Stimulated activated effector memory CD8-positive, alpha-beta T cell treated with anti-CD3 and anti-CD28 coated beads, Interleukin-12 subunit alpha, Interleukin-12 subunit beta, amount 100 ng/mL, for 72 hours (primary cell): ENCODE measurements at regions not wholly inside any gene's neighbourhood (a gene's known extent, or its start where the extent isn't known, plus 50 kb on each side); places are given as distances from the start of the nearest gene placed in this dataset.

Experiments used
- ATAC-seq: fragments of 150-1000 bp; cut with Tn5 transposase; 2 replicates; pipeline ENCODE4 v1.10.0; 2021
- DNase-seq, 2 donors: peaks; one replicate each; pipeline ENCODE4 v3.0.0; 2021 to 2022; ENCODE audit warnings: low spot score in 2 of 2
- H3K27ac Mint-ChIP-seq: one replicate; pipeline ENCODE4 v1.8.0; 2022; ENCODE audit warnings: mild to moderate bottlenecking, mixed read lengths
- H3K36me3 Mint-ChIP-seq: one replicate; pipeline ENCODE4 v1.8.0; 2022; ENCODE audit warnings: mild to moderate bottlenecking, mixed read lengths
- H3K4me1 Mint-ChIP-seq: one replicate; pipeline ENCODE4 v1.8.0; 2022; ENCODE audit warnings: mixed read lengths
- H3K4me3 Mint-ChIP-seq: one replicate; pipeline ENCODE4 v1.8.0; 2022; ENCODE audit warnings: mild to moderate bottlenecking, mixed read lengths
- H3K9me3 Mint-ChIP-seq: one replicate; pipeline ENCODE4 v1.8.0; 2022; ENCODE audit warnings: mixed read lengths

DNA sequence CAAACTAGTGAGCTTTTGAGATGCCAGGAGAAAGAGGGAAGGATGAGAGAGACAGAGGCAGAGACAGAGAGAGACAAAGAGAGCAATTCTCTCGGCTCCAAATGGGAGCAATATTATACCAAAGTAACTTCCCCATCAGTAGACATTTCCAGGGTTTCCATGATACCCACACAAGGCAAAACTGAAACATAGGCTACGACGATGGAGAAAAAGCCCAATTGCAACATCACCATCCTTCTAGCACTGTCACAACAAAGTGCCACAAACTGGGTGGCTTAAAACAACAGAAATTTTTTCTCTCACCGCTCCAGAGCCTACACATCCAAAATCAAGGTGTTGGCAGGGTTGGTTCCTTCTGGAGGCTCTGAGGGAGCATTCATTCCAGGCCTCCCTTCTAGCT, 81.4 kb downstream of the KCTD12 start:
- no peak for DNase-seq
- H3K27ac Mint-ChIP-seq, result no peak overlapping the region
- no peaks in the 10 kb centered on the region for H3K4me1 Mint-ChIP-seq
- H3K9me3 Mint-ChIP-seq, result no peaks in the 10 kb centered on the region
- ATAC-seq, result no peak
- H3K4me3 Mint-ChIP-seq, result no peak overlapping the region
- no peaks in the 10 kb centered on the region for H3K36me3 Mint-ChIP-seq

DNA sequence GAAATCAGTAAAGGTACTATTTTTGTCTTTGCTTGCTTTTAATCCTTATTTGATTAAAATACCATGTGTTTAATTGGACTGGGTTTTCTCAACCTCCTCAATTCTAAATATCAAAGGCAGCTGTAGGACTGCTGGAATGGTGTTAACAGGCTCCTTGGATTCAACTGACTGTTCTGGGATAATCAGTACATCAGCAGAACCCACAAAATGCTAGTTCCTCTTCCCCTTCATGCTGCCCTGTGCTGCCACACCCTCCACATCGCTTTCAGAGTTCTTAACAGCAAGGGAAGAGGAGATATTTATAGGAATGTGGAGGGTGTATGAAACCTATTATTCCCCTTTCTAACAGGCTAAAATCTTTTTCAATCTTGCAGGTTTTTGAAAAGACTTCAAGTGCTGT, 82.4 kb downstream of the KCTD12 start:
- no peak for ATAC-seq
- Mint-ChIP-seq H3K9me3 (no peaks in the 10 kb centered on the region), H3K4me3 (no peak overlapping the region), H3K27ac (no peak overlapping the region), H3K4me1 (no peaks in the 10 kb centered on the region), H3K36me3 (no peaks in the 10 kb centered on the region)
- no peak for DNase-seq

DNA sequence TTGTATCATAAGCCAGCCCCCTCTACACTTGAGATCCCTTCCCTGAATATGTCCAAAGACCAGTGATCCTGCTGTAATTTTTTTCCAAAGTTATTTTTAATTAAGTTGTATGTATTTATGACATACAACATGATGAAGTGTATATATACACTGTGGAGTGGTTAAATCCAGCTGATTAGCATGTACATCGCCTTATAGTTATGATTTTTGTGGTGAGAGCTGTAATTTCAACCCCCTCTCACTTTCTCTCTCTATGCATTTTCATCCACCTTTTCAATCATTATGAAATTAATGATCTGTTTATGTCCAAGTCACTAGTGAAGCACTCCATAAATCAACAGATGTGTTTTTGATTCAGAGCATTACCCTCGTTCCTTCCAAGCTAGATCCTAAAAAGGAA, 85.3 kb downstream of the KCTD12 start:
- H3K27ac Mint-ChIP-seq, result no peak overlapping the region
- no peak overlapping the region for H3K4me3 Mint-ChIP-seq
- ATAC-seq (no peak), DNase-seq (no peak)
- no peaks in the 10 kb centered on the region for H3K9me3 Mint-ChIP-seq
- no peaks in the 10 kb centered on the region for H3K36me3 Mint-ChIP-seq
- H3K4me1 Mint-ChIP-seq, result no peaks in the 10 kb centered on the region

DNA sequence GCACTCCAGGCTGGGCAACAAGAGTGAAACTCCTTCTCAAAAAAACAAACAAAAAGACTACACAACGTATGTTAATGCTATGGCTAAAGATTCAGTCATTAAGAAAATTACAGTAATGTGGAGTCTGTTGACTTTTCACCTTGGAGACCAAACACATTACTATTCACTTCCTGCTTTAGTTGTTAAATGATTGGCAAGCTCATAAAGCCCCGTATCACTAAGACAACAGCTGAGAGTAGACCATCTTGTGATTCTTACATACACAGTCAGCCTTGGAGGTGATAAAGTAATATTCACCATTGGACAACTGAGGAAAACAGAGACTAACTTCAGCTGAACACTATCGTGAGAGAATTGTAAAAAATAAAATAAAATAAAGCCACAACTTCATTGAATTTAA, 86.5 kb downstream of the KCTD12 start:
- ATAC-seq (peak; percentile 32), DNase-seq (no peak)
- H3K27ac Mint-ChIP-seq, result no peak overlapping the region
- H3K4me1 Mint-ChIP-seq, result no peaks in the 10 kb centered on the region
- H3K36me3 Mint-ChIP-seq, result no peaks in the 10 kb centered on the region
- no peak overlapping the region for H3K4me3 Mint-ChIP-seq
- no peaks in the 10 kb centered on the region for H3K9me3 Mint-ChIP-seq

DNA sequence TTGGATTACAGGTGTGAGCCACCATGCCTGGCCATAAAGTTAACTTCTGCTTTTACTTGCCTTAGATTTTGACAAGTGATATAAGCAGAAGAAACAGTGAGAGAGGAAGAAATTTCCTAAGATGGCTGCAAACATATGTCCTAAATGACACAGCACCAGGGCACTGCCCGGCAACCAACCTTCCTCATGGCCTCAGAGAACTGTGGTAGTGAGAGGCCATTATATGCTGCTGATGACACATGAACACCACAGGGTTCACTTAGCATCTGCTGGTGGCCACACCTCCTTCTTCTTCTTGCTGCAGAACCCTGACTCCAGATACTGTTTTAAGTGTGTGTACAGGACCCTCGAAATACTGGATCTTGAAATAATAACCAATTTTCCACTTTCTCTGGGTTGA, 88.2 kb downstream of the KCTD12 start:
- H3K4me3 Mint-ChIP-seq, result no peak overlapping the region
- no peak overlapping the region for H3K27ac Mint-ChIP-seq
- H3K4me1 Mint-ChIP-seq, result no peaks in the 10 kb centered on the region
- H3K36me3 Mint-ChIP-seq, result no peaks in the 10 kb centered on the region
- peak; percentile 51 for ATAC-seq
- DNase-seq, result no peak
- H3K9me3 Mint-ChIP-seq, result no peaks in the 10 kb centered on the region

DNA sequence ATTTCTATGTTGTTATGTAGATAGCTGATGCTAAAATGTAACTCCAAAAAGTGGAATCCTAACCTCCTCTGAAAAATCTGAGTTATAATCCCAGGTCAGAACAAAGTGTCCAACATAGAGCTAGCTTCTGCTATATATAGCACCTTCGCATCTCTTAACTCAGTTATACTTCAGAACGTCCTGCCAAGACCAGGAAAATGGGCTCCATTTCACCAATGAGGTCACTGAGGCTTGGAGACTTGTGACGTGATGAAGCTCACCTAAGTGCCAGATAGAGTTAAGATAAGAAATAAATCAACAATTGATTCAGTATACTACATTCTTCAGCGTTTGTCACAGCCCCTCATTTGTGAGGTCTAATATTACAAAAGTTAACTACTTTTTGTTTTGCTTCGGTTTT, 88.8 kb downstream of the KCTD12 start:
- Mint-ChIP-seq H3K27ac (no peak overlapping the region), H3K9me3 (no peaks in the 10 kb centered on the region)
- ATAC-seq, result no peak

DNA sequence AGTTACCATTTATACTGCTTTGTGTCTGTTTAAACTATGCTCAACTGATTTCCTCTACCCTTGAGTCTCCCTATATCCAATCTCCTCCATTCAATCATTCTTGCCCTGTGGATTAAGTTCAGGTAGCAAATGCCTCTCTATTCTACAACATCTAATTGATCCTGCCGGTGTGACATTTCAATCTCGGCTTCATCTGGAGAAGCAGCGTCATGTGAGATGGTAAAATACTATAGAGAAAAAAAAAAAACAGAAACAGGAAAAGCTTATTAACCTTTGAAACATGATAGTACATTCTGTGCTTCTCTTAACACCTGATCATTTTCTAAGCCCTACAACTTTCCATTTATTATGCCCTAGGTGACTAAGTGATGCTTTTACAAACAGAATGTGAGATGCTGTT, 89.4 kb downstream of the KCTD12 start:
- Mint-ChIP-seq H3K9me3 (no peaks in the 10 kb centered on the region), H3K4me1 (no peaks in the 10 kb centered on the region), H3K4me3 (no peak overlapping the region), H3K27ac (no peak overlapping the region), H3K36me3 (no peaks in the 10 kb centered on the region)
- ATAC-seq, result no peak
- no peak for DNase-seq

More for the DNA sequence above, 88.8 kb downstream of the KCTD12 start:
- DNase-seq, result no peak
- Mint-ChIP-seq H3K36me3 (no peaks in the 10 kb centered on the region), H3K4me1 (no peaks in the 10 kb centered on the region), H3K4me3 (no peak overlapping the region)

DNA sequence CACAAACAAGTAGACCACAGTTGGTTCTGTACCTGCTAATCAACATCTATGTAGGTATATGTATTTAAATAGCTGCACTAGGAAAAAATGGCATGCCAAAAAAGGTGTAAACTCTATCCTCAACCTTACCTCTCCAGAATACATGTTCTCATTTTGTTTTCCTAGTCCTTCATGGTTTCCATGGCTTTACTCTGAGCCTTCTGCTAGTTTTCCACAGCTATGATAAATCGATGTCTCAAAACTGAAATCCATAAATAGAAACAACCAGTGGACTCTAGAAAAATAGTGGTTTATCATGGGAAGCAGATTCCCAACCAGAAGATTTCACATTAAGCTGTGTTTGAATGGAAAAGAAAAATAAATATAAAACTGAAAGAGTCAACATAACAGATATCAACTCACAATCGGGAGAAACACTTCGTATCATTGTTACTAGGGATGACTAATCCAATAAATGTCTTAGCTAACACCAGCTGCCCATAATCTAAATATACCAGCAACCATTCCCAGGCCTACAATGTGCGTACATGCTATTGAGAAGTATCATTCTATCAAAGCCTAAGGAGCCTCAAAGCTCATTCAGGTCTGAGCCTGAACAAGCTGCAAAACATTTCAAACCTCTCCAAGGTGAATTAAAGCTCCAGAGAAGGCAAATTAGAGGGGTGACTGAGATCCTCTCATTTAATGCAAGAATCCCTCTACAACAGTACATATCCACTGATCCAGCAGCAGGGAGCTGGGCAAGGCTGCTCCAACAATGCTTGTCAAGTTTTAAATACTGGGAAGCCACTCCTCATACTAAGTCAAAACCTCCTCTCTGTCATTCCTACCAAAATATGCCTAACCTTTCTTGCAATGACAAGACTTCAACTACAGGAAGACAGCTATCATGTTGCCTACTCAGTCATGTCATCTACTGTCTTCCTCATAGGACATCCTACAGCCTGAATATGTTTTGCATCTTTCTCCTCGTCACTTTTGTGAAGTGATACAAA, 90.2 kb downstream of the KCTD12 start:
- no peaks in the 10 kb centered on the region for H3K36me3 Mint-ChIP-seq
- ATAC-seq (no peak), DNase-seq (no peak)
- no peak overlapping the region for H3K27ac Mint-ChIP-seq
- H3K4me1 Mint-ChIP-seq, result no peaks in the 10 kb centered on the region
- H3K9me3 Mint-ChIP-seq, result no peaks in the 10 kb centered on the region
- no peak overlapping the region for H3K4me3 Mint-ChIP-seq

DNA sequence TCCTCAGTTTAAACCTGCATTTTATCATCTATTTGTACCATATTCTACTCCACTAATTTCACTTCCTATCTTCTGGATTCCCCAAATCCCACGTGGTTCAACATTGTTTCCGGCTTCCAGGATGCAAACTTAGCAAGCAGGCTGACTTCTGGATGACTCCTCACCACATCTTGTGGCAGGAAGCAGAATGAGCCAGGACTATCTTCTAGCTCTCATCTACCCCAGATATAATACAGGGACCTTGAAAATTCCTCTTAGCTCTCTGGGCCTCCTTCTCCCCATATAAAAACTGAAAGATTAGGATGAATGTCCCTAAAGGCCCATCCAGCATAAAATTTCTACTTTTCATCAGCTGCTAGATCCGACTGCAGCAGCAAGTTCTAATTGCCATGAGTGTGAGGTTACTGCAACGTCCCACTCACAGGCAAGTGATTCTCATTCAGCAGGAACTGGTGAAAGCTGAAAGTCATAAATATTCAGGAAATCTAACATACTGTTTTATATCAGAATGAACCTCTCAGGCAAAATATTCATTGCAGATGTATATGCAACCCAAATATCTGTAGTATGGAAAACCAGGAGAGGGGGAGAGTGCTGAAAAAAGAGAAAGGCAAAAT, 93.4 kb downstream of the KCTD12 start:
- no peaks in the 10 kb centered on the region for H3K4me1 Mint-ChIP-seq
- no peaks in the 10 kb centered on the region for H3K36me3 Mint-ChIP-seq
- ATAC-seq, result no peak
- H3K9me3 Mint-ChIP-seq, result no peaks in the 10 kb centered on the region
- H3K27ac Mint-ChIP-seq, result no peak overlapping the region
- no peak for DNase-seq
- no peak overlapping the region for H3K4me3 Mint-ChIP-seq

DNA sequence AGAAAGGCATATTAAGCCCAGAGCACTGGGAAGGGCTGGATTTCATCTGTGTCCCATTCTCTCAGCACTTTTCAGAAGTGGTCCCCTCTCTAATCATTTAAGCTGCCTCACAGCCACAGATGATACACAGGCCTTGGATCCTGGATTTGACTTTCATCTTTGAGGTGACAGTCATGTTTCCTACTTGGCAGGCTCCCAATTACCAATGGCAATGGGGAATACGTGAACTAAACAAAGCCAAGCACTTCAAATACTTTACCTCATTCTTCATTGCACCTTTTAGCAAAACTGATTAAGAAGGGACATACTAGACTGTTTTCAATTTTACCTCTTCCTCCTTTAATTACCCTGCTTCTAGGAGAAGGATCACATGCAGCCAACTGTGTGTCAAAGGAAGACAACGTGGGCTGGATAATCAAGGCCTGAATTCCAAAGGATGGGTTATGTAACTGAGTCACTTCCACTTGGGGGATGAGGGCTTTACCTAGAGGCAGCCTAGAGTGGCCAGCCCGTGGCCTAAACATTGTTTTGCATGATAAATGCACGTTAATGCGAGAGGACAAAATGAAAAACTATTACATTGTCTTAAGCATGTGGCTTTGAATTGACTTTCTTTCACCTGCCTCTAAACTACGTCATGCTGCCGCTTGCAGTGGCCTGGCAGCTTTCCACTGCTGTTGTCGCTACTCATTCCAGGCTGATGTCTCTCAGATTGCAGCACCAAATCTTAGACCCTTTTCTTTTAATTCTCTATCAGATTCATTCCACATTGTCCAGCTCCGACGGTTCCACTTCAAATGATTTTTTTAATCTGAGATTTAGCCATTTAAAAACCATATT, 95.0 kb downstream of the KCTD12 start:
- Mint-ChIP-seq H3K9me3 (no peaks in the 10 kb centered on the region), H3K27ac (no peak overlapping the region), H3K4me3 (no peak overlapping the region), H3K36me3 (no peaks in the 10 kb centered on the region), H3K4me1 (no peaks in the 10 kb centered on the region)
- DNase-seq (no peak), ATAC-seq (no peak)

DNA sequence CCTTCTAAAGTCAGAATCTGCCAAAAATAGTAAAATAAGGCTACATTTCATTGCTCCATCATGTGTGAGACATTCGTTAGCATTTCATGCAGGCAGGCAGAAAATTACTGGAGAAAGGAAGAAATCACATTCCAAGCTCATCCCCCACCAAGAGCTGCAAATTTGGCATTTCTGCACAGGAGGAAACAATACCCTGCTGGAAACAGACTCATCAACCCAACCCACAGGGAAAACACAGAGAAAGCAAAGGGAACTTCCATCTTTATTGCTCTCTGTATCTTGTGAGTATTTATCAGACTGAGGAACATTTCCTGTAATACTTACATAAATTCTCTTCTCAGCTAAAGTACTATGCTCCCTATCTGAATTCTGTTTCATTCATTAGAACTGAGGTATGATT, 95.7 kb downstream of the KCTD12 start:
- H3K4me1 Mint-ChIP-seq, result no peaks in the 10 kb centered on the region
- no peak for ATAC-seq
- H3K36me3 Mint-ChIP-seq, result no peaks in the 10 kb centered on the region
- no peak overlapping the region for H3K4me3 Mint-ChIP-seq
- DNase-seq, result no peak
- no peak overlapping the region for H3K27ac Mint-ChIP-seq
- no peaks in the 10 kb centered on the region for H3K9me3 Mint-ChIP-seq

DNA sequence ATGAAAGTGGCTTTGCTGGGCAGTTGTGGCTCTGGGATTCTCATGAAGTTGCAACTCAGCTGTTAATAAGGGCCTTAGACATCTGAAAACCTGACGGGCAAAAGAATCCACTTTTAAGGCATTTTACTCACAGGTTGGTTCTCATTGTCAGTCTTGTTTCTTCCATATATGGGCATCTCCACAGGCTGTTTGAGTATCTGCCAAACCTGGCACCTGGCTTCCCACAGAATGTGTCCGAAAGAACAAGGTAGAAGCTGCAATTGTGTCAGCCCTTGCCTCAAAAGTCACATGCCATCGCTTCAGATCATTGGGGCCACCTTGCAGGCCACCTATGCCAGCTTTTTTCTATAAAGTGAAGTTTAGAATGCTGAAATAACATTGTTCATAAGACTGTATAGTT, 102.4 kb downstream of the KCTD12 start:
- Mint-ChIP-seq H3K27ac (no peak overlapping the region), H3K4me1 (no peaks in the 10 kb centered on the region), H3K36me3 (no peaks in the 10 kb centered on the region), H3K9me3 (no peaks in the 10 kb centered on the region), H3K4me3 (no peak overlapping the region)
- DNase-seq (no peak), ATAC-seq (no peak)

DNA sequence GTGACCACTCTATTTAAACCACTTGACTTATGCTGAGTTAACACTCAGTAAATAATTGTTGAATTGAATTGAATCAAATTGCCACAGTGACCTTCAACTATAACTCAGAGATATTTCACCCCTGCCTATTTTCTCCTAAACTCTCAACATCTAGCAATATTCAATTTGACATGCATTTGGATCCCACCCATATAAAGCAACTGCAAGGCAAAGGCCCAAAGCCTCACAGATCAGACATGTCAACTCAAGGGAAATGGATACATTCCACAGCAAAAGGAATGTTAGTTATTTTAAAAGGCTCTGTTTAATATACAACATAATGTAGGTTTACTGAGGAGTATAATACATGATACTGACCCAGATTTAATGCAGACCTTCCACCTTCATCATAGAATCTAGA, 107.4 kb downstream of the KCTD12 start:
- H3K27ac Mint-ChIP-seq, result no peak overlapping the region
- no peaks in the 10 kb centered on the region for H3K36me3 Mint-ChIP-seq
- DNase-seq, result no peak
- H3K9me3 Mint-ChIP-seq, result no peaks in the 10 kb centered on the region
- no peaks in the 10 kb centered on the region for H3K4me1 Mint-ChIP-seq
- H3K4me3 Mint-ChIP-seq, result no peak overlapping the region
- no peak for ATAC-seq

DNA sequence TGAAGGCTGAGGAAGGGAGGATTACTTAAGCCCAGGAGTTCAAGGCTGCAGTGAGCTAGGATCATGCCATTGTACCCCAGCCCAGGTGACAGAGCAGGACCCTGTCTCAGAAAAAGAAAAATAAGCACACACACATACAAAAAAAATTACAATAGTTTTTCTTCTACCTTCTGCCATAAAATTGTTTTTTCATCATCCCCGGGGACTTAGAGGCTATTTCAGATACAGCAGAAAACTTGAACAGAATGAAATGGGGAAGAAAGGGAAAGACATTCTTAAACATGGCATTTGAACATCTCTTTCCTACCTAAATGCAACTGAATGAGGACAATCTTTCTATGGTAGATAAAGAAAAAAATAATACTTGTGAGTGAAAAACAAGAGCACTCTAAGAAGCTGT, 109.1 kb downstream of the KCTD12 start:
- ATAC-seq (no peak), DNase-seq (no peak)
- no peak overlapping the region for H3K27ac Mint-ChIP-seq
- no peak overlapping the region for H3K4me3 Mint-ChIP-seq
- no peaks in the 10 kb centered on the region for H3K4me1 Mint-ChIP-seq
- H3K9me3 Mint-ChIP-seq, result no peaks in the 10 kb centered on the region
- no peaks in the 10 kb centered on the region for H3K36me3 Mint-ChIP-seq

DNA sequence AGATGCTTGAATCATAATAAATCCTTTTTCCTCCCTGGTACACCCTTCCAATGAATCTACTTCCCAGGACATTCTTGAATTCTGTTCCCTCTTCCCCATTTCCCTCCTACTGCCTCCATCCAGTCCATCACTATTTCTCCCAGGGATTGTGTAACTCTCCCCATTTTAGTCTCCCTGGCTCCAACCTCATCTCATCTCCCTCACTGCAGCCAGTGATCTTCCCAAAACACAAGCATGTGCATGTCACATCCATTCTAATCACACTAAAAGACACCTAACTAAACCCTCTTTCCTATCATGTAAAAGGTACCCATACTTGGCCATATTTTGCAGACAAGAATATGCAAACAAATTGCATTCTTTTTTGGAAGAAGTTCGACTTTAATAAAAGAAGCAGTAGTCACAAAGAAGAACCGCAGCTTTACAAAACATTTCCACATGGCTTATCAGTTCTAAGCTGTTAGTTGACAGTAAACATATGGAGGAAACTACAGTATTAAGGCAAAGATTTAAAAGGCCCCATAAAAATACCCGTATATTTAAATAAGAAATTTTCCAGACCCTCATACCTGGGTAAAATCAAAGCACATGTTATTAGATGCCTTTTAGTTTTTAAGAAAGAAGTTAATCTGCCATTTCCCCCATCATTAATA, 111.0 kb downstream of the KCTD12 start:
- no peak for DNase-seq
- H3K9me3 Mint-ChIP-seq, result no peaks in the 10 kb centered on the region
- ATAC-seq, result no peak
- no peaks in the 10 kb centered on the region for H3K4me1 Mint-ChIP-seq
- no peaks in the 10 kb centered on the region for H3K36me3 Mint-ChIP-seq
- H3K4me3 Mint-ChIP-seq, result no peak overlapping the region
- H3K27ac Mint-ChIP-seq, result no peak overlapping the region
